ENCODE measurements at regions not wholly inside any gene's neighbourhood (a gene's known extent, or its start where the extent isn't known, plus 50 kb on each side); places are given as distances from the start of the nearest gene placed in this dataset.

GRCh38 chr4:41318839-41319530 lies 62.3 kb downstream of the UCHL1 start:
- intact Hi-C loops (cut with micrococcal nuclease): no loop called here

- intact Hi-C loops (cut with micrococcal nuclease): no loop called here
These were observed 62.8 kb downstream of the UCHL1 start for GRCh38 chr4:41319553-41319952.

GRCh38 chr4:41320278-41320677 lies 63.5 kb downstream of the UCHL1 start:
- intact Hi-C loops (cut with micrococcal nuclease): no loop called here

DNA sequence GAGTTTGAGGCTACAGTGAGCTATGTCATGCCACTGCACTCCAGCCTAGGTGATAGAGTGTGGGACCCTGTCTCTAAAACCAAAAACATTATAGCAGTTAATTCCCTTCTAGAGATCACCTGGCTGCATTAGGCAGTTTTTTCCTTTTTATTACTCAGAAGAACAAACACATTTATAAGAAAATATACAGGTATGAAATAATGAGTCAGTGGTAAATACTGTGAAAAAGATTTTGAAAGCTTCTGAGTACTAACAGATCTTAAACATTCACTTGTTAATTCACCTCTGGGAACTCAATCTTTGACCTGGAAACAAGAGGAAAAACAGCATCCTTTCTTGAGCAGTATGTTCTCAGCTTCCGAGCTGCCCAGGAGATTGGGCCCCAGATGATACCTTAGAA lies 64.1 kb downstream of the UCHL1 start:
- intact Hi-C loops (cut with micrococcal nuclease): no loop called here

GRCh38 chr4:41321216-41321945 lies 64.7 kb downstream of the UCHL1 start:
- intact Hi-C loops (cut with micrococcal nuclease): no loop called here

DNA sequence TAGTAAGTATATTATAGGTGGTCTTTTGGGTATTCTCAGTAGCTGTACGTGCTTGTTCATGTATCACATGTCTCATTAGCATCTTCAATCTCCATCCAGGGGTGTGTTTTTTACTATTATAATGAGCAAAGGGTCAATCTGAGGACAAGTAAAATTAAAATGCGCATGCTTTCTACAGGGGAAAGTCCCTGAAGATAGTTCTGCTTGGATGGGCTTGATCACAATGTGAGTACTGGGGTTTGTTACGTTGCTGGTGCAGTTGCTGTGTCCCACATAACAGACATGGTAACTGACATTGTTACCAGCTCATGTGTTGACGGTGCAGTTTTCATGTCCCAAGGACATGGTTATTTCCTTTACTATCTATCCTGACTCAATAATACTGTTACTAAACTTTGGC lies 65.9 kb downstream of the UCHL1 start:
- intact Hi-C loops (cut with micrococcal nuclease): no loop called here

DNA sequence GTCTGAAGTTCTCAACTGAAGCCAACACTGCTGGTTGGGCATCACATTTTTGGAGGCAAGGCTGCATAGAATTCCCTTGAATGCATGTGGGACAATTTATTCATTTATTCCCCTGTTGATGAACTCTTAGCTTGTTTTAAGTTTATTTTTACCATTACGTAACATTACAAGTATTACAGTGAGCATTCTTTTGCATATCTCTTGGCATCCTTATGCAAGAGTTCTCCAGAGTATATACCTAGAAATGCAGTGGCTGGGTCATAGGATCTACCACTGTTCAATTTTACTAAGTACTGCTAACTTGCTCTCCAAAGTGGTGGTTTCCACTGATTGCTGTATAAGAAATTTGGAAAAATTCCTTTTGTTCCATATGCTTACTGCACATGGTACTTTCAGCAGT lies 66.5 kb downstream of the UCHL1 start:
- intact Hi-C loops (cut with micrococcal nuclease): no loop called here

DNA sequence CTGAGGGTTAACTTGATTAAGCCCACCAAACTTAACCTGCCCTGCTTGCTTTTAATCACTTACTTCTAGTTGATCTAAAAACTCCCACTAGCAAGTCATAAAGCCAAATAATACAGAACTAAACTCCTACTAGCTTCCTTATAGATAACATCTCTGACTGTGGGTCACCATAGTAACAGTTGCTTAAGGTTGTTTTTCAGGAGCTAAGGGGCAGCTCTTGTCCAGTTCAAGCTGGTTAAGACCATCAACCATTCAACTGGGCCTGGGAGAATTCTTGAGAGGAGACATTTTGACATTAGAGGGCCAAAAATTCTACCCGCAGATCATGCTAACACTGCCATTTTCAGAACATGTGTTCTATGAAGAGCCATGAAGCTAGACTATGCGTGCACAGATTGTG lies 67.0 kb downstream of the UCHL1 start:
- intact Hi-C loops (cut with micrococcal nuclease): no loop called here

GRCh38 chr4:41324861-41325260 lies 68.1 kb downstream of the UCHL1 start:
- intact Hi-C loops (cut with micrococcal nuclease): no loop called here

DNA sequence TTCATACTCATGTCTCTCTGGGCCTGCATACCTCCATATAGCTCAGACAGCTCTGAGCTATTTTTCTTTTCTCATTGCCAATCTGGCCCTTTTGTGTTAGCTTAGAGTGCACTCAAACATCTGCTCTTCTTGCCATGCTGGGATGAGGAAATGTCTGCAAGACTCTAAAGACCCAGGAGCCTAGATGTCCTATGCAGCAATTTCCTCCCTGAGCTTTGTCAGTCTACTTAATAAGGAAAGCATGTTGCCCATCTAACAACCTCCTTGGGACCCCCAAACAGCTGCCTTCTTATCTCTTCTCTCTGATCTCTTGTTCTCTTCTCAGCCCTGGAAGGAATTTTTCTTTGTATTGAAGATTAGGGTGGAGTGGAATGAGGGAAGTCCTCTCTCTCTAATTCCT lies 69.2 kb downstream of the UCHL1 start:
- intact Hi-C loops (cut with micrococcal nuclease): no loop called here

- intact Hi-C loops (cut with micrococcal nuclease): no loop called here
These were observed 70.0 kb downstream of the UCHL1 start for GRCh38 chr4:41326776-41327175.

DNA sequence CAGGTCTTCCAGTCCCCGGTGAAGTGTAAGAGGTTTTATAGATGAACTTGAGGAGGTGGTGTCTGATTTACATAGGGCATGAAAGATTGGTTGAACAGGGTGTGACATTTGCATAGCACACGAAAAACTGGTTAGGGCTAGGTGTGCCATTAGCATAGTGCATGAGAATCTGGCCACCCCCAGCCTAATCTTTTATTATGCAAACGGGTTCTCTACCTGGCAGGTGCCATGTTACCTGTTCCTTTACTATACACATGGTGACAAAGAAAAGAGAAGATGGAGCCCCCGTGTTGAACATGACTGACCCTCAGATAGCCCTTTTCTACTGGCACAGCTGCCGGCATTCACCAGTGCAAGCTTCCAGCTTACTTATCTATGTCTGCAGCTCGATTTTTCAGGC lies 71.0 kb downstream of the UCHL1 start:
- intact Hi-C loops (cut with micrococcal nuclease): no loop called here

DNA sequence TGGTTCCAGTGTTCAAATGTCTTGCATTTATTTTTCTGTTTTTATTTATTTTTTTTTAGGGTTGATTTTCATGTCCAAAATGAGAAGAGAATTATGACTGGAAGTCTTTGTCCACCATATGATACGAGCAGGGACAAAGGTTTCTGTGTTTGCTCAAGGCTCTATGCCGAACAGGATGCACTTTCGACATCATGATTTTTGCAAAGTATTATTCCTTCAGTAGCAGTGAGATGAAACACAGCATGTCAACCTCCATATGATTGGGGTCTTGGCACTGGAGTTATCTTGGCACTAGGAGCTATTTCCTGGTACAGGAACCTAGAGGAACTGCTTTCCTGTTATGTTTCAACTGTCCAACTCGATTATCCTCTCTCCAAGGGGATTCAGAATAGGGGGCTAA lies 72.6 kb downstream of the UCHL1 start:
- intact Hi-C loops (cut with micrococcal nuclease): no loop called here

DNA sequence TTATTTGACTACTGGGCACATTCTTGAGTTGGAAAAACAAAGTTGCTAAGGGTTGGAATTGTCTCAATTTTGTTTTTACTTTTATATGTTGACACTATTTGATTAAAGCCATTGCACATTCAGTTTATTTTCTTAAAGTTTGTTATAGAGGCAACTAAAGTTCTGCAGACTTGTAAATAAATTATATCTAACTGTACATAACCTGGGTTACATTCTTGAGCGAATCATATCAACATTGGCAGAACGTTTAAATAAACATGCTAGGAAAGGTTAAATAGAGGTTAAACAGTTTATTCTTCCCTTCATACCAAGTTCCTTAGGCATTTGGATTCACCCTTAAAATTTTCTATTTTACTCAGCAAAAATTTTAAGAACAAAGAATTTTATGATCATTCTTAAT lies 74.5 kb downstream of the UCHL1 start:
- intact Hi-C loops (cut with micrococcal nuclease): no loop called here

DNA sequence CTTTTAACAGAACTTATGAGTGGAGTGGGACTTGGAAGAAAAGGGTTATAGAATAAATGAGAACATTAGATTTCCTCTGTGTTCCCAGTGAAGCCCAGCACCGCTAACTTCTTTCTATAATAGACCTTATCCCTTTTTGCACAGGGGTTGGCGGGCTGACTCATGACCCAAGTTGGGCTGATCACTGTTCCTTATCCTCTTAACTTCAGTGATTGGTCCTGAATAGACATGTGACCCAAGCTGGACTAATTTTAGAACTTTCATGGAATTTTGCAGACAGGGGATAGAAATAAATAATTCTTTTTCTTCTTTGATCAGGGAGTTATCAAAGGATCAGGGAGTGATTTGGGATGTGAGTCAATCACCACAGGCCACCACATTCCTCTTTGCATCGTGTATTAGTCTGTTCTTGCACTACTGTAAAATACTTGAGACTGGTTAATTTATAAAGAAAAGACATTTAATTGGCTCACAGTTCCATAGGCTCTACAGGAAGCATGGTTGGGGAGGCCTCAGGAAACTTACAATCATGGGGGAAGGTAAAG lies 75.9 kb downstream of the UCHL1 start:
- intact Hi-C loops (cut with micrococcal nuclease): no loop called here

GRCh38 chr4:41334182-41334581 lies 77.5 kb downstream of the UCHL1 start:
- intact Hi-C loops (cut with micrococcal nuclease): no loop called here

DNA sequence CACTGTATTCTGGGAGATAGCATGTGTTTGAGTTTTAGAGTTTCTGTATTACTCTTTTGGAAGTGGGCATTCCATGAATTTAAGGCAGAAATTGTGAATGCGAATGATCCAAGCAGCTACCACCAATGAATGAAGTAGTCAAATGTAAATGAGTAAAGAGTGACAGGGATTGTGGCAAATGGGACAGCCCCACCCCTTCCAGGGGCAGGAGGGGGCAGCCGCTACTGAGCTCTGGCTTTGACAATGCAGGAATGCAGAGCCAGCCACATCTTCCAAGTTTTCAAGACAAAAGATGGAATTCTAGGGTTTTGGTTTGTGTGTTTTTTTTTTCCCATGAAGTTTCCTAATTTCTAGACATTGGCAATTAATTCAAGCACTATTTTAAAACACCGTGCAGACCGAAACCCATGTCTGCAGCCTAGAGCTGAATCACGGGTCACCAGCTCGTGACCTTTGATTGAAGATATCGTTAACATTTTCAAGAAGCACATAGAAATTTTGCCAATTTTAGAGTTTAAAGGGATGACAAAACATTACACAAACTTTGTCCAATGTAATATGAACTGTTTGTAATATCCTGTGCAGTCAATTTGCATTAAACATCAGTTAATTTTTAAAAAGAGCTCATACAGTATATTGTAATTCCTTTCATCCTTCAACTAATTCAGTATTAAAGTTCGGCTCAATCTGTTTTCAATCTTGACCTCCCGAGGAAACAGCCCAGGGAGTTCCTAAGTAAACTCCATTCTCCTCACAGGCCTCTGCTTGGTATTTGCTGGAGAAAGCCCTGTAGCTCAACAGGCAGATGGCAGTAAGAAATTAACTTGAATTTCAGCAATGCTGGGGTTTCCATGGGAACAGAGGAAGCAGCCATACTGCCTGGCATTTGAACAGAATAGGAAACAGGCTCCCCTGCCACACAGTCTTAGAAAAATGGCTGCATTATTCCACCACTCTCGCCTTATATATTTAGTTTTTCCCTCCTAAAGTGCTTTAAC lies 83.4 kb downstream of the UCHL1 start:
- intact Hi-C loops (cut with micrococcal nuclease): no loop called here

GRCh38 chr4:41346306-41347061 lies 89.8 kb downstream of the UCHL1 start:
- intact Hi-C loops (cut with micrococcal nuclease): no loop called here

DNA sequence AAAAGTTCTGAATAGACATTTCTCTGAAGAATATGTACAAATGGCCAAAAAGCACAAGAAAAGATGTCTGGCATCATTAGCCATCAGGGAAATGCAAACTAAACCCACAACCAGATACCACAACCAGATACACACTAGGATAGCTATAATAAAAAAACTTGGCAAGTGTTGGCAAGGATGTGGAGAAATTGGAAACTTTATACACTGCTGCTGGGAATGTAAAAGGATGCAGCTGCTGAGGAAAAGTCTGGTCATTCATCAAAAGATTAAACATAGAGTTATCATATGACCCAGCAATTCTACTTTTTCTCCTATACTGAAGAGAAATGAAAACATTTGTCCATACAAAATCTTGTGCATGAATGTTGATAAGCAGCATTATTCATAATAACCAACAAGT lies 92.3 kb downstream of the UCHL1 start:
- intact Hi-C loops (cut with micrococcal nuclease): no loop called here

GRCh38 chr4:41358647-41359421 lies 102.1 kb downstream of the UCHL1 start:
- intact Hi-C loops (cut with micrococcal nuclease): no loop called here
